ENCODE measurements at regions not wholly inside any gene's neighbourhood (a gene's known extent, or its start where the extent isn't known, plus 50 kb on each side); places are given as distances from the start of the nearest gene placed in this dataset.

DNA sequence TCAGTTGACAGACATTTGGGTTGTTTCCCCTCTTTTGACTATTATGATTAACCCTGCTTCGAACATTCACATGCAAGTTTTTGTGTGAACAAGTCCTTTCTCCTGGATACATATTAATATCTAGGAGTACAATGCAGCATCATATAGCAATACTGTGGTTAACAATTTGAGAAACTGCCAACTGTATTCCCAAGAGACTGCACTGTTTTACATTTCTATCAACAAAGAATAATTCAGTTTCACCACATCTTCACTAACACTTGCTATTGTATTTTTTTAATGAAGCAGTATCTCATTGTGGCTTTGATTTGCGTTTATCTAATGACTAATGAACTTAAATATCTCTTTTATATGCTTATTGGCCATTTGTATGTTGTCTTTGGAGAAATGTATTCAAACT, 184.6 kb upstream of the NBEA start:
- in situ Hi-C loops (cut with HindIII; ENCODE audit: low sequenced_read_pairs): no loop called here

DNA sequence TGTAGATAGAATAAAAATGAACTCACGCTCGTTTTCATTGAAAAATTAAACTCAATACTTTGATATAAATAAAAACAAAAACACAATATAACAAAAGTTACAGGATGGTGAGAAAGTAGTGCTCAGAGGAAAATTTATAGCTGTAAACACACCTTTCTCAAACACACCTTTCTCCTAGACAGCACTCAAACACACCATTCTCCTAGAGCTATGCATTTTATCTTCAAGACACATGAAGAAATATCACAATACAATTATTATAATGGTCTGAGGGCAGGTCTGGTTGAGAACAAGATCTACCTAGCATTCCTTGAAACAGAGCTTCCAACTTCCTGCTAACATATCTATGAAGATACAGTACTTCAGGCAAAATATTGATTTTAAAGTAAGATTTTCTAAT, 183.4 kb upstream of the NBEA start:
- in situ Hi-C loops (cut with HindIII; ENCODE audit: low sequenced_read_pairs): no loop called here

DNA sequence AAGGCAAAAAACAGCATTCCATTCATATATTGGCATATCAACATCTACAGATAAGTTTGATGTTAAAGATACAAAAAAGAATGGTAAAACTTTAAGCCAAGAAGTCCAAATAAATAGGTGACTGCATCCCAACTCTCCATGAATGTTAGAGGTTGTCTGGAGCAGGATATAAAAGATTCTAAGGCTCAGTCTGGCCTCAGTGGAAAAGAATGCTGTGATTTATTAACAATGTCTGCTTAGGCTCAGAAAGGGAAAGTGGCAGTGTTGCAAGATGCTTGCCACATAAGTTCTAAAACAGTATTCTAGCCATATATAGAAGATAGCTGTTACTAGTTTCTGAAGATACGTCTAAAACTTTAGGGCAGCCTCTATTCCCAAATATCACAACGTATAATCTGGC, 179.8 kb upstream of the NBEA start:
- in situ Hi-C loops (cut with HindIII; ENCODE audit: low sequenced_read_pairs): no loop called here

DNA sequence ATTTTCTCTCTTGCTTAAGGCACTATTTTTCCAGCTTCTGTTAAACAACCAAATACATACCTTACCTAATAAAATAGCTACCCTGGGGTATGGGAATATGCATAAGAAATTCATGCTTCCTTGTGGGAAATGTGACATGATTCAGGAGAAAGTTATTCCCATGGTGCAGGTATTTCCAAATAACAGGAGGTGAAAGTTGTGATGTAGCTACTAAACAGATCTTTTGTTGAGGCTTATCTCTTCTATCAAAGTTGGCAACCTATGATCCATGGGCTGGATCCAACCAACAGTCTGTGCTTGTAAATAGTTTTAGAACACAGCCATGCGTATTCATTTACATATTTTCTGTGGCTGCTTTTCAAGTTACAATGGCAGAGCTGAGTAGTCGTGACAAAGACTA, 177.8 kb upstream of the NBEA start:
- in situ Hi-C loops (cut with HindIII; ENCODE audit: low sequenced_read_pairs): no loop called here

DNA sequence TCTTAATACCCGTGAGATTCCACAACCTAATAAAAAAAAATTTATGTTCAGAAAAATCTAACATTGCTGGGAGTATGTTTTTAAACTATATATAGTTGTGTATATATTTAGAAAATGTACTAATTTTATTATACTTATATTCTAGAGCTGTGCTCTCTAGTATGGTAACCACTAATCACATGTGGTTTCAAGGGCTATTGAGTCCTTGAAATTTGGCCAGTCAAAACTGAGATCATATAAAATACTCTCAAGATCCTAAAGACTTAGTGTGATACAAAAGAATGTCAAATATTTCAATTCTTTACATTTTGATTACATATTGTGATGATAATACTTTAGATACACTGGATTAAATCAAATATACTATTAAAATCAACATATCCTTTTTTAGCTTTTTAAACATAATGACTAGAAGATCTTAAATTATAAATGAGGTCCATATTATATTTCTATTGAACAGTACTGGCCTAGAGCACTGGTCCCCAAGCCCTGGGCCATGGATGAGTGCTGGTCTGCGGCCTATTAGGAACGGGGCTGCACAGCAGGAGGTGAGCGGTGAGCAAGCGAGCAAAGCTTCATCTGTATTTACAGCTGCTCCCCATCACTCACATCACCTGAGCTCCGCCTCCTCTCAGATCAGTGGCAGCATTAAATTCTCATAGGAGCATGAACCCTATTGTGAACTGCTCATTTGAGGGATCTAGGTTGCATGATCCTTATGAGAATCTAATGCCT, 176.5 kb upstream of the NBEA start:
- in situ Hi-C loops (cut with HindIII; ENCODE audit: low sequenced_read_pairs): loop anchor here (5.0 kb wide), 1 partner anchor 38 kb away; no protein-coding TSS in a partner anchor

DNA sequence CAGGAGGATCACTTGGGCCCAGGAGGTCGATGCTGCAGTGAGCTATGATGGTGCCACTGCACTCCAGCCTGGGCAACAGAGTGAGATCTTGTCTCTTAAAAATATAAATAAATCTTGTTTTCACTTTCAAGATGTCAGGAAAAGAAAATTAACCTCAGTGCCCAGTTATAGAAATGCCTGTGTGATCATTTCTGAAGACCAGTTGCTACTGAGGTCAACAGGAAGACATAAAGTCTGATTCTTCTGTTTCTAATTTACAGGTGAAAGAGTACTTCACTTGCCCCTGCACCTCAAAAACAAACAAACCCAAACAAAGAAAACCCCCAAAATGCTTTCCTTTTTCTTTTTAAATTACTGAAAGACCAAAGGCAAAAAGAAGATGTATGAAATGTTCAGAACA, 174.3 kb upstream of the NBEA start:
- in situ Hi-C loops (cut with HindIII; ENCODE audit: low sequenced_read_pairs): loop anchor here (5.0 kb wide), 1 partner anchor 40 kb away; no protein-coding TSS in a partner anchor

DNA sequence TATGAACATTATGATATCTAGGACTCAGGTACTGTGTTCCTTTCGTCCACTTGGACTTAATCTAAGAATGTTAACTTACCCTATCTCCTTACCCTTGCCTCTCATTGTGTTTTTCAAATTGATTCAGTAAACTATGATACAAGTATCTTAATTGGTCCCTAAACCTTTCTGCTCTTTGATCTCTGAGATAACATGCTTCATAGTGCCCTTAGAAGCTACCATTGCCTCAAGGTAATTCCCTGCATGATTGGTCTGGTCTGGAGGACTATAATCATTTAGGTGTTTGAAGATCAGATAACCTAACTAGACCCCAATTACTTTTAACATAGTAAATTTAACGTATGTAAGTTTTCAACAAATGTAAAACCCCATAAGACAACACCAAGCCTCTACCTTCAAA, 169.9 kb upstream of the NBEA start:
- in situ Hi-C loops (cut with HindIII; ENCODE audit: low sequenced_read_pairs): no loop called here

DNA sequence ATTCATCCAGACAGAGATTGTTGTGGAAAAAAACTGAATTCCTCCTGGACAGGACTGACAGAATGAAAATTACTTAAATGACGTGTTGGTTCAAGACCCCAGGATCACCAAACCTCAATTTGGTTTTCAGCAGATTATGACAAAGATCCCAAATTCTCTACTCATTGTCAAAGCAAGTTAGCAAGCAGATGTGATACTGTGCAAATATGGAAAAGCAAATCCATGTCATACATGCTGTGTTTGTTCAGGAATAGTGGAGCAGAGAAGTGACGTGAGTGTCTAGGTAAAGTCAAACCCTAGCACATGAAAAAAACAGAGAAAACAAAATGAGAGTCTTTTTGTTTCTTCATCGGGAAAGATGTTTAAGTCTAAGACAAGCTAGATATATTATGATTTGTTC, 169.2 kb upstream of the NBEA start:
- in situ Hi-C loops (cut with HindIII; ENCODE audit: low sequenced_read_pairs): no loop called here

DNA sequence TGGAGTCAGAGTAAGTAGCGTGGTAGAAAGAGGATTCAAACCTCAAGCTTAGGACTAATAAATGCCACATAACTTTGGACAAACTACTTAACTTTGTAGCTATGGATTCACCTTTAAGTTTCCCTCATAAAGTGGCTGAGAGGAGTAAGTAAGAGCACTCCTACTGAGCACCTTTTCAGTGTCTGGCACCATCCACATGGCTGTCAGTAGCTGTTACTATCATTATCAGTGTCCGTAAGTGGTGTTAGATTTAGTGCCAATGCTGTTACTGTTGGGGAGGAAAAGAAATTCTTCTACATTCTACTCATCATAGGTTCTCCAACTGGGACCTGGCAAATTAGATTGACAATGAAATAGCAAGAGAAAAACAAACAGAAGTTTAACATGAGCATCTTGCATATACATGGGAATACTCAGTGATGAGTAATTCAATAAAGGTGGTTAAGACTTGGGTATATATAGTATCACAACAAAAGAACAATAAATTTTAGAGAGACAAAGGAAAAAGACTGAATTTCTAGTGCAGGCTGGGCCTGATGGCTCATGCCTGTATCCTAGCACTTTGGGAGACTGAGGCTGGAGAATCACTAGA, 165.6 kb upstream of the NBEA start:
- in situ Hi-C loops (cut with HindIII; ENCODE audit: low sequenced_read_pairs): no loop called here

DNA sequence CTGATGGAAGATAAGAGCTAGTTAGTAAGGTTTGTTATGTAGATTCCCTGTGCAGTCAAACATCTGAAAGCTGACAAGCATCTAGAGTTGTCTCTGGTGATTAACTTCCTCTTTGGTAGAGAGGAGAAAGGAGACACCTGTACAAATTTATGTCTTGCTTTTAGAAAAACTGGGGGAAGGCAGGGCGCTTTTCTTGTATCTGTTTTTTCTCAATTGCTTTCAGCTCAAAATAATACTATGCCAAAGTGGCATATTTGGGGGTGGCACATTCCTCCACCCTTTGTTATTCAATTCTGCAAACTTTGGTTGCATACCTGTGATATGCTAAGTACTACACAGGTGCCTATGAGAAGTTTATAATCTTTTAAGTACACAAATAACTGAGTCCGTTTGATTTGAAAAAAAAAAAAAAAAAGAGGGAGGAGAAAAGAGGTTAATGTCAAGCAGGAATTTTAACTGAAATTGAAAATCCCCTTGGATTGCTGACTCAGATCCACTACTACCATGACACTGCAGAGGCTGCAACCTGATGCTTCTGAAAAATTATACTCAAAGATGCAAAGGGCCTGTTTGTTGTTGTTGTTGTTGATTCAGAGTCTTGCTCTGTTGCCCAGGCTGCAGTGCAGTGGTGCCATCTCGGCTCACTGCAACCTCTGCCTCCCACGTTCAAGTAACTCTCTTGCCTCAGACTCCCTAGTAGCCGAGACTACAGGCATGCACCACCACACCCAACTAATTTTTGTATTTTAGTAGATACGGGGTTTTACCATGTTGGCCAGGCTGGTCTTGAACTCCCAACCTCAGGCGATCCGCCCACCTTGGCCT, 164.8 kb upstream of the NBEA start:
- in situ Hi-C loops (cut with HindIII; ENCODE audit: low sequenced_read_pairs): no loop called here

DNA sequence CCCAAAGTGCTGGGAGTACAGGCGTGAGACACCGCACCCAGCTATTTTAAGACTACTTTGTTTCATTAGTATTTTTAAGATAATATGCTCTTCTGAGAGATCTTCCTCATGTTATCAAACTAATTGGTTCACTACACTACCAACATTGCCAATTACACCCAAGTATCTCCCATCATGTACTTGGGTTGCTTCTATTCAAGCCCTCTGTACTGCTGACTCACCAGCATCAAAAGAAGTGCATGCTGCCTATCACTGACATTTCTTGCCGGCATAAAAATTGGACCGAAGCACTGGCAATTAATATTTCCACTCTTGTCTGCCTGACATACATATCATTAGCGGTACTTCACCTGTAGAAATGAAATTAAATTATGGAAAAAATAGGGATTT, 164.2 kb upstream of the NBEA start:
- in situ Hi-C loops (cut with HindIII; ENCODE audit: low sequenced_read_pairs): no loop called here

DNA sequence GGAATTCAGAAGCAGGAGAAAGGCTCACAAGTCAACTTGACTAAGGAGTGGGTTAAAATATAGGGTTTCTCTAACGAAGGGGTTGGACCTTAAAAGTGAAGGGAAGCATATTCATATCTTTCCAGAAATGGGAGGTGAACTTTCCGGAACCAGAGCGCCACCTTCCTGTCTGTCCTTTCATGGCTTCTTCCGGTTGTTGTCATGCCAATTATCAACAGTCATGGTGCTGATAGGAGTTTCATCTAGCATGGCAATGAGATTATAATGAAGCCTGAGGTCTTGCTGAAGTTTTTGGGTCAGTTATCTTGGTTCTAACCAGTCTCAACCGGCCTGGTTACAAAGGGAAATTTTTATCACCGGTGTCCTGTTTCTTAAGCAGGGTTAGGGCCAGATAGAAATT, 162.9 kb upstream of the NBEA start:
- in situ Hi-C loops (cut with HindIII; ENCODE audit: low sequenced_read_pairs): no loop called here

DNA sequence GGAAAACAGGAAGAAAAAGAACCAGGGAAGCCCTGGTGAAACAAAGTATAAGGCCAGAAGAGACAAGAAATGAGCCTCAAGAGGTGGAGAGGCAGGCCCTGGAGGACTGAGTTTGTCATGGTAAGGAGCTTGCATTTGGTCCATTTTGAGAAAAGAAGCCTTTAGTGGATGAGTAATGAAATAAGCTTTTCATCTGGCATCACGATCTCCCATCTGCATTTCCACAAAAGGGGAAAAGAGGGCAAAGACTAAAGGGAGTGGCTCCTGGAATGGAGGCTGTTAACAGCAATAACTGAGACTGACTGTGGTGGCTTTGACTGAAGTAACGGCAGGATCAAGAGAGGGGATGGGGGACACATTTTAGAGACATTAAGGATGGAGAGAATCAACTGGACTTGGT, 148.8 kb upstream of the NBEA start:
- in situ Hi-C loops (cut with HindIII; ENCODE audit: low sequenced_read_pairs): no loop called here

DNA sequence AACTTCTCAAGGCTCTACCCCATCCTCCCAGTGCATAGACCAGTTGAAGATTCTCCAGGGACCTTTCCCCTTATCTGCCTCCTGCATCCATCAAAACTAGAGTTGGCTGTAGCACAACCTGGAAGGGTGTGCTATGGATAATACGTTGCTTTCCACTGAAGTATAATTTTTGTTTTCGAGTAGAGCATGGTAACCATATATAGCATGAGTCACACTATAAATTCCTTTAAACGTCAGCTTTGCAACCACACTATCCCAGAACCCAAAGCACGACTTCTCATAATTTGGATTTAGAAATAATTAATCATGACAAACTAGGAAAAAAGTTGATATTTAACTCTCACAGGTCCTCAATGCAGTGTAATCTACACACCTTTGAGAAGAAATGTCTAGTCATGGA, 138.3 kb upstream of the NBEA start:
- in situ Hi-C loops (cut with HindIII; ENCODE audit: low sequenced_read_pairs): no loop called here

DNA sequence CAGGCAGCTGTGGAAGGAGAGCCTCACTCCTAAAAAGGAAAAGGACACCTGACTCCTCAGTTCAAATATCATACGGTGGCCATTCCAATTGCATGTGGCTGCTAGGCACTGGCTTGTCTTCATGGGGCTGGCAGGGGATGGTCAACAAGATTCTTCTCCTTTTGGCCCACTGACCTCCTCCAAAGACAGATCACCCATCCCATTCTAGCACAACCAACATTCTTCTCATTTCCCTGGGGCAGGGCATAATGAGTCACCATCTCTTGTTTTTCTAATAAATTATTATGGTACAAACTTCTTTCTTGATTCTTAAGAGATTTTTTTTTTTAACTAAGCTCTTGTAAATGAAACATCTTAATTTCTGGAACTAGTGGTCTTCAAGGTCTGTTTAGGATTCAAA, 136.7 kb upstream of the NBEA start:
- in situ Hi-C loops (cut with HindIII; ENCODE audit: low sequenced_read_pairs): no loop called here

DNA sequence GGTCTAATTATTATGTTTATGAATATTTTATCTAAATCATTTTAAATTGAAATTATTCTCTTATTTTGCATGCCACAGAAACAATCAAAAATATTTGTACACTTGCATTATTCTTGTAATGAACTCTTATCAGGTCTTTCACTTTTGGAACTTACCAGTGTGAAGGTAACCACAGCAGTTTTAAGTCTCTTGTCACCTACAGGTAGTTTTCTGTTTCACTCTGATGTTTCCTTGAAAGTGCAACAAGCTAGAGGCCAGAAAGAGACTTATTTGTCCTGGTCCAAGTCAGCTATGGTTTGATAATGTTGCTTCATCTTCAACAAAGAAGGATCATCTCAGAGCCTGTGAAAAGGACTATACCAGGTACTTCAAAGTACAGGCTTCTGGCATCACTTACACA, 133.4 kb upstream of the NBEA start:
- in situ Hi-C loops (cut with HindIII; ENCODE audit: low sequenced_read_pairs): no loop called here

DNA sequence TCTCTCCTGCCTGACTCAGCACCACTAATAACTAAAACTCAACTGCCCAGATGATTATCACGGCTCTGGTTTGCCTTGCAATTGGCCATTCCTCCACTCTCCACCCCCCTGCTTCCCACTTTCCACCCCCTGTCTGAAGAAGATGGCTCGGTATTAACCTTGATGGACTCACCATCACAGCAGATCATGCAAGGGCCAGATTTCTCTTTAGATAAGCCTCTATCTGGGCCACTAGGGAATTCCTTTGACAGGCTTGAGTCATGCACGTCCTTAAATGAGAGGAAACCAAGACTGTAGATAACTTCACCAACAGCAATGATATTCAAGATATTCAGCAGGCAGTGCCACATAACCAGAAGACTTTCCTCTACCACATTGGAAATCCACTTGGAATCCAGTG, 131.1 kb upstream of the NBEA start:
- in situ Hi-C loops (cut with HindIII; ENCODE audit: low sequenced_read_pairs): no loop called here

DNA sequence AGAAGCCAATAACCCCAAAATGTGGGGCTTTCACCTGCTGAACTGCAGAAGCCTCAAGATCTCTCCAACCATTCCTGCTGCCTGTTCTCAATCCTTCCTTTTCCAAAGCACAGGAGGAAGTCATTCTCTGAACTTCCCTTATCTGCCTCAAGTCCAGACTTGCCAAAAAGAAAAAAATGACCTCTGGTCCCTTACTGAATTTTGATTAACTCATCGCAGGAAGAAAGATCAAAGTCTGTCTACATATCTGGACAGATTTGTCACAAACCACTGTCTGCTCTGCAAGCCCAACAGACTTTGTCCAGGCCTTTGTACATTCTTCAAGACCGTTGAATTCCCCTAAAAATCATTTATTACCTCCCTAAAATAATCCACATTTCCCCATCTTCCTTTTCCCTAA, 126.5 kb upstream of the NBEA start:
- in situ Hi-C loops (cut with HindIII; ENCODE audit: low sequenced_read_pairs): no loop called here

DNA sequence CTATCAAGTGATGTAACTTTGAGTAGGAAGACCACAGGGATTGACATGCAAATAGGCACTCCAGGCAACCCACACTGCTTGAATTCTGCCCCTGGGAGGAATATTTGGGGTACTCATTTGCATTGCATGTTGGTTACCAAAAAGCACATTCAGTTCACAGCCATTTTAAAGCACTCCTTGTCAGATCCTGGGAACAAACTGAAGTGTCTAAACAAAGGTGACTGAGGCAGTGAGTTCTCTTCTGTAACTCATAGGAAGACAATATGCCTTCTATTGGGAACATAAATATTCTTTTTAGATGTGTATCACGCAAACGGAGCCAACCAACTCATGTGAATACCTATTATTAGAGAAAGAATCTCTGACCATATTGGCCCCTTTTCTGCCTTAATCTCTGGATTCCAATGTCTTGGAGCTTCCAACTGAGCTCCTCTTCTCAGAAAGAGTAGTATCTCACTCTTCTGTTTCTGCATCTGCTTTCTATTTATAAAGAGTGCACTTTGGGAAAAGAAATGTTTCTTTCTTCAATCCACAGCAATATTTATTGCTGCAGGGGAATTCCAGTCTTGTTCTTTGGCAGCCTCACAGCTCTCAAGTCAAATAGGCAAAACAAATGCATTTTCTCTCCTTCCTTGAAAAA, 125.7 kb upstream of the NBEA start:
- in situ Hi-C loops (cut with HindIII; ENCODE audit: low sequenced_read_pairs): no loop called here

DNA sequence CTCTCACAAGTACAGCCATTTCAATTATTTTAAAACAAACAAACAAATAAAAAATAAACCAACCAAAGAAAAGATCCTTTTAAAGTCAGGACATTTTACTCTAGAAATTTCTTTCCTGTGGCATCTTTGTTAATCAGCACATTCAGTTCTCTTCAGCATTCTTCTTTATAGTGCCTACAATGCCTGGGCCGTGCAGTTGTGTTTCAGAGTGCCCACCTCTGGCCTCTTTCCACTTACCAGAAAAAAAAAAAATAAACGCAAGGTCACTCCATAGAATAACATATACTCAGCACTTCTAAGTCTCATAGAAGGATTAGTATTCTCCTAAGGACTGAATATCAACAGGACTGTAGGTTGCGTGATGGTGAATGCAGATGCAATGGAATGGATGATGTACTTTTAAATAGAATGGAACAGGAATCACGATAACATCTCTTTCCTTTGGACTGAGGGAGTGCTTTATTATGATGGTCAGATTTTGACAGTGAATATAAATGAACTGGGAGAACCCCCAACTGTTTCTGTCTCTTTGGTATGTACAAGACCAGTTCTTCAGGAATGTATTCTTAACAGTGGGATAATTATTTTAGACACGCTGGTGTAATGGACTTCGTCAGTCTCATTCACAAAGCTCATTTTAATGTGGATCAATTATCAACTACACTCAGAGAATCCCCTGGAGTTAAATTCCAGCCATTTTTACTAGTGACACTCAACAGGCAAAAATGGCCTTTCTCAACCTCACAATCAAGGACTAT, 125.0 kb upstream of the NBEA start:
- in situ Hi-C loops (cut with HindIII; ENCODE audit: low sequenced_read_pairs): no loop called here

DNA sequence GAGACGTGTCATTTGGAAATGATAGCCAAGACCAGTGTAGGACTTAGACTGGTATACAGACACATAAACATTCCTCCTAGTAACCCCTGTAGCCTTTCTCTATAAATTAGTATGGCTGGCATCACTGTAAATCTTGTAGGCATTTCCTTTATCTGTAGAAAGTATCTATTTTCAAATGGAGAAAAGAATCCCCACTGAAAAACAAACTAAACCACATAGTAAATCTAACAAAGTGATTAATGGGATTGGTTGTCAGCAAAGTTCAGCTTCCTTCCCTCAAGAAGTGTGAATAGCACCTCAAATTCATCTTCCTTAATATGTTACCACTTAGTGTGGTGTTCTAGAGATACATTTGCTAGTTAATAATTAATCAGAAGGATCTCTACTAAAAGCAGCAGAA, 119.4 kb upstream of the NBEA start:
- in situ Hi-C loops (cut with HindIII; ENCODE audit: low sequenced_read_pairs): no loop called here

Measured in endothelial cell of hepatic sinusoid (primary cell).